H1 (cell line): ENCODE measurements at regions not wholly inside any gene's neighbourhood (a gene's known extent, or its start where the extent isn't known, plus 50 kb on each side); places are given as distances from the start of the nearest gene placed in this dataset.

ENCODE experiments used
- CTCF ChIA-PET: fragments of 300-600 bp; sonication (Branson Sonifier 250); formaldehyde crosslinking; loops from one replicate; lab custom pipeline; 2021; ENCODE audit not compliant: partially characterized antibody; lab: Charles Lee
- POLR2A ChIA-PET: fragments of 300-600 bp; sonication (Branson Sonifier 250); formaldehyde crosslinking; loops from one replicate; lab custom pipeline; 2021; ENCODE audit warnings: inconsistent platforms; ENCODE audit not compliant: partially characterized antibody; lab: Charles Lee
- DNase-seq, 2 experiments: peaks; one replicate each; pipeline versions ENCODE4 v3.0.0 to v3.0.0-alpha.2; 2010 to 2022; ENCODE audit warnings: low spot score in 2 of 2, low read depth in 1 of 2, mixed read lengths in 1 of 2
- FAIRE-seq: peaks from 2 replicates; lab custom pipeline; 2011; peaks lifted over from hg19 to GRCh38; lab: Jason Lieb, UNC
- H2AFZ ChIP-seq: 2 replicates; pipeline ENCODE4 v1.8.1; 2012; ENCODE audit warnings: low read length, inconsistent platforms
- H2AK5ac ChIP-seq: 2 replicates; pipeline ENCODE4 v1.6.1; 2013; ENCODE audit warnings: low read depth, low read length
- H2BK120ac ChIP-seq: replicated peaks from 2 replicates; pipeline ENCODE3; 2013; ENCODE audit warnings: low read depth, low read length, inconsistent platforms
- H2BK12ac ChIP-seq: 2 replicates; pipeline ENCODE4 v1.6.1; 2013; ENCODE audit warnings: low read depth, low read length
- H2BK15ac ChIP-seq: 2 replicates; pipeline ENCODE4 v1.6.1; 2013; ENCODE audit warnings: low read length
- H2BK20ac ChIP-seq: 2 replicates; pipeline ENCODE4 v1.6.1; 2013; ENCODE audit warnings: low read length
- H2BK5ac ChIP-seq: 2 replicates; pipeline ENCODE4 v1.6.1; 2013; ENCODE audit warnings: low read depth, low read length
- H3K14ac ChIP-seq: 2 replicates; pipeline ENCODE4 v1.6.1; 2013; ENCODE audit warnings: inconsistent platforms; ENCODE audit not compliant: insufficient read length
- H3K18ac ChIP-seq: 2 replicates; pipeline ENCODE4 v1.6.1; 2013; ENCODE audit warnings: low read length; ENCODE audit errors: extremely low read depth
- H3K23ac ChIP-seq: 2 replicates; pipeline ENCODE4 v1.6.1; 2013; ENCODE audit warnings: inconsistent platforms; ENCODE audit not compliant: insufficient read length
- H3K23me2 ChIP-seq: 2 replicates; pipeline ENCODE4 v1.6.1; 2013; ENCODE audit warnings: low read depth, low read length
- H3K27ac ChIP-seq: 2 replicates; pipeline ENCODE4 v1.6.1; 2011; ENCODE audit warnings: low read depth, low read length, inconsistent platforms
- H3K27me3 ChIP-seq, 4 experiments: replicated peaks in 1 of 4; 1 replicate in 1 of 4; 2 replicates in 3 of 4; pipeline versions ENCODE4 v1.6.1 to v1.8.1; 2011 to 2013; ENCODE audit warnings: low read length in 3 of 4, mild to moderate bottlenecking in 3 of 4, inconsistent platforms in 2 of 4, mixed read lengths in 2 of 4, moderate library complexity in 1 of 4; ENCODE audit not compliant: control insufficient read depth in 3 of 4, insufficient read depth in 3 of 4; ENCODE audit errors: extremely low read depth in 1 of 4
- H3K36me3 ChIP-seq, 4 experiments: 2 replicates each; pipeline versions ENCODE4 v1.6.1 to v1.8.1; 2011 to 2013; ENCODE audit warnings: mild to moderate bottlenecking in 4 of 4, low read length in 3 of 4, moderate library complexity in 2 of 4, control low read depth in 1 of 4, inconsistent platforms in 1 of 4; ENCODE audit not compliant: insufficient read depth in 4 of 4, control insufficient read depth in 2 of 4
- H3K4ac ChIP-seq: replicated peaks from 2 replicates; pipeline ENCODE3; 2013; ENCODE audit warnings: low read length, low read depth, mixed read lengths, inconsistent platforms; ENCODE audit not compliant: insufficient read length
- H3K4me1 ChIP-seq, 4 experiments: replicated peaks in 1 of 4; 1 replicate in 1 of 4; 2 replicates in 3 of 4; pipeline versions ENCODE4 v1.6.1 to v1.8.1; 2011 to 2013; ENCODE audit warnings: low read length in 3 of 4, inconsistent platforms in 2 of 4, mixed read lengths in 1 of 4; ENCODE audit not compliant: insufficient read depth in 4 of 4, control insufficient read depth in 3 of 4
- H3K4me2 ChIP-seq, 2 experiments: 2 replicates each; pipeline versions ENCODE4 v1.6.1 to v1.8.1; 2011 to 2013; ENCODE audit warnings: low read depth in 2 of 2, low read length in 2 of 2, control low read depth in 1 of 2, inconsistent platforms in 1 of 2, mild to moderate bottlenecking in 1 of 2; ENCODE audit not compliant: insufficient read depth in 1 of 2
- H3K4me3 ChIP-seq, 4 experiments: fragments of 200-600, 300-600 bp in 1 of 4; sonication (generic), shearing (Covaris generic), sonication (Bioruptor Twin) in 1 of 4; 2 replicates each; pipeline versions ENCODE4 v1.5.1 to v1.8.1; 2011 to 2016; ENCODE audit warnings: low read length in 4 of 4, low read depth in 3 of 4, control low read depth in 2 of 4, inconsistent platforms in 2 of 4, mild to moderate bottlenecking in 2 of 4, mixed read lengths in 1 of 4, moderate library complexity in 1 of 4; ENCODE audit not compliant: insufficient read depth in 2 of 4; ENCODE audit errors: extremely low read depth in 1 of 4
- H3K56ac ChIP-seq: replicated peaks from 2 replicates; pipeline ENCODE3; 2013; ENCODE audit warnings: low read depth, mild to moderate bottlenecking, mixed read lengths, low read length, inconsistent platforms; ENCODE audit not compliant: insufficient read length
- H3K79me1 ChIP-seq: 2 replicates; pipeline ENCODE4 v1.6.1; 2013; ENCODE audit warnings: low read depth, low read length, control low read depth
- H3K79me2 ChIP-seq, 2 experiments: 2 replicates each; pipeline versions ENCODE4 v1.6.1 to v1.8.1; 2012 to 2013; ENCODE audit warnings: low read length in 2 of 2, mild to moderate bottlenecking in 2 of 2, inconsistent platforms in 1 of 2; ENCODE audit not compliant: insufficient read depth in 2 of 2, control insufficient read depth in 1 of 2
- H3K9ac ChIP-seq, 4 experiments: replicated peaks in 1 of 4; 1 replicate in 1 of 4; 2 replicates in 3 of 4; pipeline versions ENCODE4 v1.6.1 to v1.8.1; 2011 to 2013; ENCODE audit warnings: low read depth in 3 of 4, low read length in 3 of 4, control low read depth in 2 of 4, mild to moderate bottlenecking in 2 of 4, moderate library complexity in 2 of 4, inconsistent platforms in 1 of 4; ENCODE audit errors: extremely low read depth in 1 of 4
- H3K9me3 ChIP-seq, 2 experiments: 2 replicates each; pipeline versions ENCODE4 v1.6.1 to v1.8.1; 2012 to 2013; ENCODE audit warnings: mild to moderate bottlenecking in 2 of 2, moderate library complexity in 2 of 2, control low read depth in 1 of 2, inconsistent platforms in 1 of 2, low read depth in 1 of 2, low read length in 1 of 2, mixed read lengths in 1 of 2; ENCODE audit not compliant: insufficient read depth in 2 of 2
- H4K20me1 ChIP-seq, 2 experiments: replicated peaks in 1 of 2; 2 replicates each; pipeline versions ENCODE3 to v1.8.1; 2011 to 2013; ENCODE audit warnings: inconsistent platforms in 2 of 2, low read length in 2 of 2, mild to moderate bottlenecking in 1 of 2; ENCODE audit not compliant: insufficient read depth in 2 of 2, control insufficient read depth in 1 of 2
- H4K5ac ChIP-seq: 2 replicates; pipeline ENCODE4 v1.6.1; 2013; ENCODE audit warnings: low read length, low read depth, mixed read lengths, inconsistent platforms; ENCODE audit not compliant: insufficient read length
- H4K8ac ChIP-seq: 2 replicates; pipeline ENCODE4 v1.8.0; 2013; ENCODE audit warnings: mild to moderate bottlenecking, moderate library complexity, low read length, inconsistent platforms; ENCODE audit not compliant: insufficient read depth; ENCODE audit errors: extremely low read depth
- H4K91ac ChIP-seq: replicated peaks from 2 replicates; pipeline ENCODE3; 2013; ENCODE audit warnings: low read length, mixed read lengths, inconsistent platforms; ENCODE audit not compliant: insufficient read length
- CHD2 ChIP-seq: IDR thresholded peaks from 2 replicates; pipeline ENCODE4 v1.6.1; 2012; ENCODE audit warnings: low read length, improper control_type of control experiment
- NRF1 ChIP-seq: IDR thresholded peaks from 2 replicates; pipeline ENCODE4 v1.6.1; 2011; ENCODE audit warnings: mild to moderate bottlenecking, low read depth, low read length, improper control_type of control experiment
- POLR2A ChIP-seq, 2 experiments: IDR thresholded peaks; 1 replicate in 1 of 2; 2 replicates in 1 of 2; pipeline ENCODE4 v1.6.1; 2011; ENCODE audit warnings: low read depth in 2 of 2, low read length in 2 of 2, mild to moderate bottlenecking in 2 of 2; ENCODE audit errors: control extremely low read depth in 1 of 2
- SP4 ChIP-seq: IDR thresholded peaks from 2 replicates; pipeline ENCODE4 v1.6.1; 2012; ENCODE audit warnings: low read length, inconsistent platforms
- WGBS, 2 experiments: shearing (Covaris generic) in 1 of 2; methylation state at CpG; one replicate each; pipeline versions ENCODE4 v1.1.6 to v1.1.7; 2013 to 2015; ENCODE audit warnings: low lambda C conversion rate in 2 of 2, mixed read lengths in 2 of 2, inconsistent platforms in 1 of 2, low coverage in 1 of 2, missing lambda C conversion rate in 1 of 2; ENCODE audit not compliant: insufficient replicate concordance in 2 of 2, insufficient coverage in 1 of 2, insufficient read length in 1 of 2; ENCODE audit errors: extremely low coverage in 1 of 2, missing lambda C conversion rate in 1 of 2; 5-methylcytosine and 5-hydroxymethylcytosine counted together
- TF ChIP-seq, protein P1 (sequence below), 3 experiments: IDR thresholded peaks; 1 replicate in 2 of 3; 2 replicates in 1 of 3; pipeline versions ENCODE4 v1.5.1 to v1.6.1; 2011; ENCODE audit warnings: low read length in 3 of 3, mild to moderate bottlenecking in 3 of 3, inconsistent platforms in 2 of 3, low read depth in 1 of 3, moderate library complexity in 1 of 3; ENCODE audit not compliant: insufficient read depth in 1 of 3; ENCODE audit errors: control extremely low read depth in 1 of 3

DNA sequence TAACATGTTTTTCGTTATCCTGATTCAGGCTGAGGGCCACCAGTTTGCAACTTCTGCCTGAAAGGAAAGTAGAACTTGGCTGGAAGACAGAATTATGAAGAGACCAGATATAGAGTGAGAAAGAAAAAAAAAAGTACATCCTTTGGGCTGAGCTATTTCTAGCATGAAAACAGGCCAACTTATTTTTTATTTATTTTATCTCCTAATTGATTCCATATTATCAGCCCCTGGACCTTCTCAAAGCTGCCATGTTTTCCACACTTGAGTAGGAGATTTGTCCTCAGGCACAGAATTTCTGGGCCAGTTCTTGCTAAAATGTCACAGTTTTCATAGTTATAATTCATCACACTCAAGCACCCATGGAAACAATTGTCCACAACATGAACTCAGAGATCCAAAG is 586.8 kb upstream of the CNTNAP5 start:
- H4K91ac ChIP-seq = no peak overlapping the region
- H3K4me3 ChIP-seq = no peak overlapping the region
- CTCF ChIA-PET = no interaction called here

More for the DNA sequence above, 586.8 kb upstream of the CNTNAP5 start:
- Histone ChIP-seq H4K8ac (no peak overlapping the region), H2BK120ac (no peak overlapping the region), H2BK20ac (no peak overlapping the region), H3K9me3 (no peaks in the 10 kb centered on the region), H3K4me1 (no peaks in the 10 kb centered on the region), H3K14ac (no peak overlapping the region), H3K56ac (no peak overlapping the region), H3K9ac (no peak overlapping the region), H2AFZ (no peak overlapping the region), H3K27ac (no peak overlapping the region), H2BK5ac (no peak overlapping the region), H3K18ac (no peak overlapping the region), H3K27me3 (no peaks in the 10 kb centered on the region), H3K79me2 (no peaks in the 10 kb centered on the region), H3K23ac (no peak overlapping the region), H2BK12ac (no peak overlapping the region), H2BK15ac (no peak overlapping the region), H3K36me3 (no peaks in the 10 kb centered on the region), H3K4me2 (no peak overlapping the region), H2AK5ac (no peak overlapping the region), H4K20me1 (no peaks in the 10 kb centered on the region), H3K4ac (no peak overlapping the region), H3K79me1 (no peaks in the 10 kb centered on the region), H3K23me2 (peaks cover 4% of the 10 kb centered on the region; the same call in 1 of the 2 replicates), H4K5ac (no peak overlapping the region)
- 83% methylated on average over 1 of the region's 1 CpG; no CpG with 5 or more reads in 1 of the 2 experiments for WGBS, 2 experiments
- DNase-seq (no peak), FAIRE-seq (no peak)
- POLR2A ChIA-PET = no interaction called here
- TF ChIP-seq NRF1 = no peak
- no peak for TF ChIP-seq POLR2A (IDR thresholded peaks at IDR 0.05; ENCODE audit: control extremely low read depth in 1 of 2, low read depth in 2 of 2, low read length in 2 of 2)
- TF ChIP-seq SP4 = no peak
- TF ChIP-seq, protein P1, sequence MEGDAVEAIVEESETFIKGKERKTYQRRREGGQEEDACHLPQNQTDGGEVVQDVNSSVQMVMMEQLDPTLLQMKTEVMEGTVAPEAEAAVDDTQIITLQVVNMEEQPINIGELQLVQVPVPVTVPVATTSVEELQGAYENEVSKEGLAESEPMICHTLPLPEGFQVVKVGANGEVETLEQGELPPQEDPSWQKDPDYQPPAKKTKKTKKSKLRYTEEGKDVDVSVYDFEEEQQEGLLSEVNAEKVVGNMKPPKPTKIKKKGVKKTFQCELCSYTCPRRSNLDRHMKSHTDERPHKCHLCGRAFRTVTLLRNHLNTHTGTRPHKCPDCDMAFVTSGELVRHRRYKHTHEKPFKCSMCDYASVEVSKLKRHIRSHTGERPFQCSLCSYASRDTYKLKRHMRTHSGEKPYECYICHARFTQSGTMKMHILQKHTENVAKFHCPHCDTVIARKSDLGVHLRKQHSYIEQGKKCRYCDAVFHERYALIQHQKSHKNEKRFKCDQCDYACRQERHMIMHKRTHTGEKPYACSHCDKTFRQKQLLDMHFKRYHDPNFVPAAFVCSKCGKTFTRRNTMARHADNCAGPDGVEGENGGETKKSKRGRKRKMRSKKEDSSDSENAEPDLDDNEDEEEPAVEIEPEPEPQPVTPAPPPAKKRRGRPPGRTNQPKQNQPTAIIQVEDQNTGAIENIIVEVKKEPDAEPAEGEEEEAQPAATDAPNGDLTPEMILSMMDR (IDR thresholded peaks at IDR 0.05; ENCODE audit: control extremely low read depth in 1 of 3, insufficient read depth in 1 of 3, low read depth in 1 of 3, low read length in 3 of 3) = no peak
- TF ChIP-seq CHD2 = no peak
- TF ChIP-seq, all 59 proteins: peak for 0
